Astrocyte (in vitro differentiated cells and primary cell): ENCODE measurements at regions not wholly inside any gene's neighbourhood (a gene's known extent, or its start where the extent isn't known, plus 50 kb on each side); places are given as distances from the start of the nearest gene placed in this dataset.

Experiments used
- DNase-seq: peaks from one replicate; pipeline ENCODE4 v3.0.0-alpha.2; 2010; ENCODE audit warnings: low read depth
- FAIRE-seq: peaks from 2 replicates; lab custom pipeline; 2011; peaks lifted over from hg19 to GRCh38; lab: Jason Lieb, UNC
- H2AFZ ChIP-seq: 2 replicates; pipeline ENCODE4 v1.6.0; 2012; ENCODE audit warnings: low read depth, low read length, inconsistent platforms
- H3K27ac ChIP-seq: 2 replicates; pipeline ENCODE4 v1.5.1; 2011; ENCODE audit warnings: low read depth, low read length, inconsistent platforms
- H3K27me3 ChIP-seq: 2 replicates; pipeline ENCODE4 v1.6.0; 2011; ENCODE audit warnings: low read length, inconsistent platforms; ENCODE audit not compliant: insufficient read depth
- H3K36me3 ChIP-seq: 2 replicates; pipeline ENCODE4 v1.5.1; 2011; ENCODE audit warnings: low read length, inconsistent platforms; ENCODE audit not compliant: insufficient read depth
- H3K4me1 ChIP-seq: 2 replicates; pipeline ENCODE4 v1.5.1; 2011; ENCODE audit warnings: low read length, inconsistent platforms; ENCODE audit not compliant: insufficient read depth
- H3K4me2 ChIP-seq: 2 replicates; pipeline ENCODE4 v1.6.0; 2012; ENCODE audit warnings: low read length, inconsistent platforms
- H3K4me3 ChIP-seq: 2 replicates; pipeline ENCODE4 v1.5.1; 2011; ENCODE audit warnings: low read depth, mild to moderate bottlenecking, low read length, inconsistent platforms; ENCODE audit not compliant: insufficient read depth
- H3K79me2 ChIP-seq: 2 replicates; pipeline ENCODE4 v1.6.0; 2012; ENCODE audit warnings: mild to moderate bottlenecking, low read length, inconsistent platforms; ENCODE audit not compliant: insufficient read depth
- H3K9ac ChIP-seq: 2 replicates; pipeline ENCODE4 v1.6.0; 2012; ENCODE audit warnings: mild to moderate bottlenecking, low read length, inconsistent platforms
- H3K9me3 ChIP-seq: 2 replicates; pipeline ENCODE4 v1.5.1; 2012; ENCODE audit warnings: low read depth, mild to moderate bottlenecking, low read length, inconsistent platforms; ENCODE audit not compliant: insufficient read depth
- H4K20me1 ChIP-seq: 2 replicates; pipeline ENCODE4 v1.6.0; 2012; ENCODE audit warnings: low read length, inconsistent platforms; ENCODE audit not compliant: insufficient read depth
- H3K27ac Mint-ChIP-seq: one replicate; pipeline ENCODE4 v1.8.0; 2021; ENCODE audit warnings: mild to moderate bottlenecking, mixed read lengths; ENCODE audit not compliant: unreplicated experiment
- H3K27me3 Mint-ChIP-seq: one replicate; pipeline ENCODE4 v1.8.0; 2021; ENCODE audit warnings: low read depth, mixed read lengths; ENCODE audit not compliant: unreplicated experiment
- H3K36me3 Mint-ChIP-seq: one replicate; pipeline ENCODE4 v1.8.0; 2021; ENCODE audit warnings: low read depth, mixed read lengths; ENCODE audit not compliant: unreplicated experiment
- H3K4me1 Mint-ChIP-seq: one replicate; pipeline ENCODE4 v1.8.0; 2021; ENCODE audit warnings: low read depth, mixed read lengths; ENCODE audit not compliant: unreplicated experiment
- H3K4me3 Mint-ChIP-seq: one replicate; pipeline ENCODE4 v1.8.0; 2021; ENCODE audit warnings: mild to moderate bottlenecking, moderate library complexity, mixed read lengths; ENCODE audit not compliant: unreplicated experiment
- H3K9me3 Mint-ChIP-seq: one replicate; pipeline ENCODE4 v1.8.0; 2021; ENCODE audit warnings: mild to moderate bottlenecking, mixed read lengths; ENCODE audit not compliant: unreplicated experiment
- CTCF ChIP-seq: IDR thresholded peaks from 2 replicates; pipeline ENCODE4 v1.5.1; 2011; ENCODE audit warnings: low read depth, mild to moderate bottlenecking, inconsistent platforms, low read length, moderate library complexity; ENCODE audit not compliant: insufficient read depth
- EZH2 ChIP-seq: IDR thresholded peaks from 2 replicates; pipeline ENCODE4 v1.6.1; 2012; ENCODE audit warnings: mild to moderate bottlenecking, low read length, inconsistent platforms; ENCODE audit not compliant: insufficient read depth

DNA sequence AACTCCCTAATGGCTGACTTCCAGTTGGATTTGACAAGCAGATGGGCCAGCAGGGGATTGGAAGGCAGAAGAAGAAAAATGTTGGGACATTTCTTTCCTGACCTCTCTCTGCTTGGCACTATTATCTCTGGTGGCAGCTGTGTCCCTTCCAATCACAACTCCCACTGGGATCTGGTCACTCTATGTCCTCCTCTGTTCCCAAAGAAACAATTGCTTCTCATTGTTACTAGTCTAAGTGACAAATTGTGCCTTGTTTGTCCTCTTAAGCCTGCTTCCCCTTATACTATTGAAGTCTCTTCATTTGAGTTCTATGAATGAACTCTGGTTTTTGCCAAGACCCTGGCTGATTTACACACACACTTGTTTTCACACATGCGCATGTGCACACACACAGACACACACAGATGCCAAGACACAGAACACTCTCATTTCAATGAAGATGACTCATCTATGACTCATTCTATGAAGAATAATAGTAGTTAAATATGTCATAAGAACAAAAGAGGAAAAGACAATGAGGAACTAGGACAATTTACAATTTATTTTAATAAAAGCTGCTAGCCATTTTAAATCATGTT lies 83.0 kb upstream of the FAR2 start:
- no peak for FAIRE-seq
- Mint-ChIP-seq H3K4me3 (no peak overlapping the region), H3K27me3 (no peaks in the 10 kb centered on the region)

GRCh38 chr12:29067430-29067829 lies 81.6 kb upstream of the FAR2 start:
- TF ChIP-seq CTCF, result no peak
- no peak for TF ChIP-seq EZH2
- Histone ChIP-seq H4K20me1 (no peaks in the 10 kb centered on the region), H3K27ac (no peak overlapping the region), H3K4me2 (no peak overlapping the region), H3K4me1 (peaks cover 3% of the 10 kb centered on the region), H3K79me2 (no peaks in the 10 kb centered on the region), H3K9me3 (no peaks in the 10 kb centered on the region), H3K4me3 (no peak overlapping the region), H2AFZ (no peak overlapping the region), H3K9ac (no peak overlapping the region), H3K36me3 (no peaks in the 10 kb centered on the region), H3K27me3 (no peaks in the 10 kb centered on the region)
- Mint-ChIP-seq H3K27ac (no peak overlapping the region), H3K4me3 (no peak overlapping the region), H3K9me3 (no peaks in the 10 kb centered on the region), H3K4me1 (peaks cover 1% of the 10 kb centered on the region), H3K36me3 (no peaks in the 10 kb centered on the region), H3K27me3 (no peaks in the 10 kb centered on the region)
- DNase-seq, result no peak
- no peak for FAIRE-seq

More for the DNA sequence above, 83.0 kb upstream of the FAR2 start:
- Histone ChIP-seq H3K9me3 (no peaks in the 10 kb centered on the region), H3K79me2 (no peaks in the 10 kb centered on the region), H3K27me3 (no peaks in the 10 kb centered on the region), H4K20me1 (no peaks in the 10 kb centered on the region), H3K4me2 (no peak overlapping the region), H3K9ac (no peak overlapping the region), H2AFZ (no peak overlapping the region), H3K27ac (no peak overlapping the region), H3K36me3 (no peaks in the 10 kb centered on the region), H3K4me3 (no peak overlapping the region), H3K4me1 (peaks cover 3% of the 10 kb centered on the region)
- DNase-seq, result peak; percentile 79
- H3K36me3 Mint-ChIP-seq, result no peaks in the 10 kb centered on the region
- H3K27ac Mint-ChIP-seq, result no peak overlapping the region
- H3K4me1 Mint-ChIP-seq, result peaks cover 1% of the 10 kb centered on the region
- H3K9me3 Mint-ChIP-seq, result peaks cover 2% of the 10 kb centered on the region
- TF ChIP-seq EZH2 (no peak), CTCF (no peak)

GRCh38 chr12:29070309-29070708 lies 78.8 kb upstream of the FAR2 start:
- Histone ChIP-seq H2AFZ (no peak overlapping the region), H3K36me3 (no peaks in the 10 kb centered on the region), H3K4me2 (no peak overlapping the region), H3K27ac (no peak overlapping the region), H3K27me3 (no peaks in the 10 kb centered on the region), H3K9me3 (no peaks in the 10 kb centered on the region), H3K4me1 (peaks cover 3% of the 10 kb centered on the region), H3K79me2 (no peaks in the 10 kb centered on the region), H4K20me1 (no peaks in the 10 kb centered on the region), H3K4me3 (no peak overlapping the region), H3K9ac (no peak overlapping the region)
- peaks cover 17% of the 10 kb centered on the region for H3K4me1 Mint-ChIP-seq
- FAIRE-seq (no peak), DNase-seq (no peak)
- no peaks in the 10 kb centered on the region for H3K27me3 Mint-ChIP-seq
- H3K36me3 Mint-ChIP-seq, result no peaks in the 10 kb centered on the region
- H3K4me3 Mint-ChIP-seq, result no peak overlapping the region
- no peaks in the 10 kb centered on the region for H3K9me3 Mint-ChIP-seq
- no peak overlapping the region for H3K27ac Mint-ChIP-seq
- no peak for TF ChIP-seq CTCF
- TF ChIP-seq EZH2, result no peak
